ENCODE measurements at regions not wholly inside any gene's neighbourhood (a gene's known extent, or its start where the extent isn't known, plus 50 kb on each side); places are given as distances from the start of the nearest gene placed in this dataset.

DNA sequence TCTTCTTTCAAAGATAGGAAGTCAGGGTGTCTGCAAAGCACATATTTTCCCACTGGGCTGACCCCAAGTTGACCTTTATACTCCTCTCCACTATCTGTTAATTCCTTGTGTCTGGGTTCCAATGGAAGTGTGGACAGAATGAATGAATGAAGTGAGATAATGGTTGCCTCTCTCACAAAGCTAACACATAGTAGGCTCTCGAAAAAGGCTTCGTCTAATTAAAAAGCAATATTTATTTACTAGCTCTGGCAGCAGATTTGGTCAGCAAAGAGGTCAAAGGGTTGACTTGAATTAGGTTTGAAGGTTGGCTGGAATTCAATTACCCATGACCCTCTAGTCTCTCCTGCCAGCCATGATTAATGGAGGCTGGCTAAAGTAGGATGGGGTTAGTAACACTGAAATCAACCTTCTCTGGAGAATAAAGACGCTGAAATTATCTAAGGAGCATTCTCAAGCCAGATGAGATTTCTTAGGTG, 280.3 kb upstream of the KLF3 start:
- TF ChIP-seq POLR2A (IDR thresholded peaks at IDR 0.05) = no peak
- TF ChIP-seq, protein P1, sequence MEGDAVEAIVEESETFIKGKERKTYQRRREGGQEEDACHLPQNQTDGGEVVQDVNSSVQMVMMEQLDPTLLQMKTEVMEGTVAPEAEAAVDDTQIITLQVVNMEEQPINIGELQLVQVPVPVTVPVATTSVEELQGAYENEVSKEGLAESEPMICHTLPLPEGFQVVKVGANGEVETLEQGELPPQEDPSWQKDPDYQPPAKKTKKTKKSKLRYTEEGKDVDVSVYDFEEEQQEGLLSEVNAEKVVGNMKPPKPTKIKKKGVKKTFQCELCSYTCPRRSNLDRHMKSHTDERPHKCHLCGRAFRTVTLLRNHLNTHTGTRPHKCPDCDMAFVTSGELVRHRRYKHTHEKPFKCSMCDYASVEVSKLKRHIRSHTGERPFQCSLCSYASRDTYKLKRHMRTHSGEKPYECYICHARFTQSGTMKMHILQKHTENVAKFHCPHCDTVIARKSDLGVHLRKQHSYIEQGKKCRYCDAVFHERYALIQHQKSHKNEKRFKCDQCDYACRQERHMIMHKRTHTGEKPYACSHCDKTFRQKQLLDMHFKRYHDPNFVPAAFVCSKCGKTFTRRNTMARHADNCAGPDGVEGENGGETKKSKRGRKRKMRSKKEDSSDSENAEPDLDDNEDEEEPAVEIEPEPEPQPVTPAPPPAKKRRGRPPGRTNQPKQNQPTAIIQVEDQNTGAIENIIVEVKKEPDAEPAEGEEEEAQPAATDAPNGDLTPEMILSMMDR (IDR thresholded peaks at IDR 0.05) = no peak
- Histone ChIP-seq H3K4me1 (peaks cover 51% of the 10 kb centered on the region), H3K27me3 (no peaks in the 10 kb centered on the region), H3K9me3 (no peaks in the 10 kb centered on the region), H3K4me3 (no peak overlapping the region), H3K36me3 (replicated peaks in 1 of 2; ENCODE audit: insufficient read depth in 1 of 2, low read depth in 2 of 2) (no peaks in the 10 kb centered on the region), H3K27ac (peak overlapping the region in 1 of 4 donors; percentile 91)
- intact Hi-C loops (cut with DNase I) = no loop called here
- no peak for DNase-seq
- 27 to 33% methylated on average over 3 of the region's 3 CpGs for WGBS, 2 donors
- ATAC-seq = no peak

GRCh38 chr4:38385093-38386004, 278.6 kb upstream of the KLF3 start:
- Histone ChIP-seq H3K27me3 (no peaks in the 10 kb centered on the region), H3K36me3 (replicated peaks in 1 of 2; ENCODE audit: insufficient read depth in 1 of 2, low read depth in 2 of 2) (no peaks in the 10 kb centered on the region), H3K9me3 (no peaks in the 10 kb centered on the region), H3K4me1 (peaks cover 51% of the 10 kb centered on the region), H3K4me3 (no peak overlapping the region), H3K27ac (peak overlapping the region; percentile 42 to 91 (median 76))
- 27 to 32% methylated on average over 6 of the region's 6 CpGs for whole genome bisulfite sequencing, 2 donors
- peak; percentile 22 to 68 (median 37) for DNase-seq
- peak; percentile 86 for ATAC-seq
- intact Hi-C loops (cut with DNase I) = no loop called here
- TF ChIP-seq, protein P1 (IDR thresholded peaks at IDR 0.05) = no peak
- no peak for TF ChIP-seq POLR2A (IDR thresholded peaks at IDR 0.05)

GRCh38 chr4:38386005-38386551, 277.9 kb upstream of the KLF3 start:
- DNase-seq (peak in 1 of 4 donors; percentile 24), ATAC-seq (no peak)
- Histone ChIP-seq H3K36me3 (replicated peaks in 1 of 2; ENCODE audit: insufficient read depth in 1 of 2, low read depth in 2 of 2) (no peaks in the 10 kb centered on the region), H3K9me3 (no peaks in the 10 kb centered on the region), H3K4me3 (no peak overlapping the region), H3K27ac (peak overlapping the region in 3 of 4 donors; percentile 70 to 91 (median 81)), H3K4me1 (peaks cover 51% of the 10 kb centered on the region), H3K27me3 (no peaks in the 10 kb centered on the region)
- TF ChIP-seq, protein P1 (IDR thresholded peaks at IDR 0.05) = no peak
- no peak for TF ChIP-seq POLR2A (IDR thresholded peaks at IDR 0.05)
- WGBS, 2 donors = 14 to 16% methylated on average over 2 of the region's 2 CpGs
- intact Hi-C loops (cut with DNase I) = no loop called here

DNA sequence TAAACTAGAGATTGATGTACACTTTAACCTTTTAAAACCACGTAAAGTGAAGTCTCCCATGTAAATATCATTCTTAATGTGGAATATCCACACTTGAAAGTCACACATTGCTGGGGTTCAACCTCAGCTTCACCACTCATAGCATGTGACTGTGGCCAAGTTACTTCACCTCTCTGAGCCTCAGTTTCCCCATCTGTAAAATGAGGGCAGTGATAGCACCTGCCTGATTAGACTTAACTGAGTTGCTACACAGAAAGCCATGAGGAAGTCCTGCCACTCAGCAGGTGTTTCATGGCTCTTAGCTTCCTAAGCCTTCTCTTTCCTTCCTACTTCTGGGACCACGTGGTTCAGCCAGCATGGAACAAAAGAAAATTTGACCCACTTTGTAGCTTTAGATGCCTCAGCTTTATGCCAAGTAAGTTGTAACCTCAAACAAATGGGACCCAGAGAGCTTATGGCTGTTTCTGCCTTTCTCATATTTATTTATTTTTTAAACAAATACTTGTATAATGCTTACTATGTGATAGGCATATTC, 277.3 kb upstream of the KLF3 start:
- 23 to 24% methylated on average over 2 of the region's 2 CpGs for WGBS, 2 donors
- H3K27me3 ChIP-seq = no peaks in the 10 kb centered on the region
- H3K9me3 ChIP-seq = no peaks in the 10 kb centered on the region
- no peaks in the 10 kb centered on the region for H3K36me3 ChIP-seq (replicated peaks in 1 of 2; ENCODE audit: insufficient read depth in 1 of 2, low read depth in 2 of 2)
- H3K27ac ChIP-seq = peak overlapping the region; percentile 20 to 91 (median 76)
- ATAC-seq (no peak), DNase-seq (no peak)
- TF ChIP-seq, protein P1 (IDR thresholded peaks at IDR 0.05) = no peak
- no peak for TF ChIP-seq POLR2A (IDR thresholded peaks at IDR 0.05)
- no peak overlapping the region for H3K4me3 ChIP-seq
- intact Hi-C loops (cut with DNase I) = no loop called here
- peaks cover 51% of the 10 kb centered on the region for H3K4me1 ChIP-seq
